ENCODE measurements at regions not wholly inside any gene's neighbourhood (a gene's known extent, or its start where the extent isn't known, plus 50 kb on each side); places are given as distances from the start of the nearest gene placed in this dataset.
"Not testable (repeated sequence)": the region's sequence is repeated elsewhere in the genome, so short reads cannot be mapped to it uniquely, and the experiment has no call there.

DNA sequence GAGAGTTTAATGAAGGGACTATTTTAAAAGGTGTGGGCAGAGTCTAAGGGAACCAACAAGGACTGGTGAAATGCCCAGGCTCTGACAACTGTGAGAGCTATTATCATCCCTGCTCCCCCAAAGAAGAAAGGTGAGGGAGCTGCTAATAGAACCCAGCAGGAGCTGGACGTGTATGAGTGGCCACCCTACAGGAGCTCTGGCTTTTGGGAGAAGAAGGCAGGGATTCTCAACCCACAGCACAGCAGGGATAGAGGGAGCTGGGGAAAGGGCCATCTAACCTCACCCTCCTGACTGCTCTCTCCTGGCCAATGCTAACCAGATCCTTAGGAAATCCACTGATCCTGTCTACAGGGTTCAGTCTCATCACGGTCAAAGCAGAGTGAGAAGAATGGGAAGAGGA, 57.1 kb downstream of the GRIN2B start:
- no peak overlapping the region for H3K4me3 ChIP-seq (ENCODE audit: low read length)
- TF ChIP-seq, protein P1, sequence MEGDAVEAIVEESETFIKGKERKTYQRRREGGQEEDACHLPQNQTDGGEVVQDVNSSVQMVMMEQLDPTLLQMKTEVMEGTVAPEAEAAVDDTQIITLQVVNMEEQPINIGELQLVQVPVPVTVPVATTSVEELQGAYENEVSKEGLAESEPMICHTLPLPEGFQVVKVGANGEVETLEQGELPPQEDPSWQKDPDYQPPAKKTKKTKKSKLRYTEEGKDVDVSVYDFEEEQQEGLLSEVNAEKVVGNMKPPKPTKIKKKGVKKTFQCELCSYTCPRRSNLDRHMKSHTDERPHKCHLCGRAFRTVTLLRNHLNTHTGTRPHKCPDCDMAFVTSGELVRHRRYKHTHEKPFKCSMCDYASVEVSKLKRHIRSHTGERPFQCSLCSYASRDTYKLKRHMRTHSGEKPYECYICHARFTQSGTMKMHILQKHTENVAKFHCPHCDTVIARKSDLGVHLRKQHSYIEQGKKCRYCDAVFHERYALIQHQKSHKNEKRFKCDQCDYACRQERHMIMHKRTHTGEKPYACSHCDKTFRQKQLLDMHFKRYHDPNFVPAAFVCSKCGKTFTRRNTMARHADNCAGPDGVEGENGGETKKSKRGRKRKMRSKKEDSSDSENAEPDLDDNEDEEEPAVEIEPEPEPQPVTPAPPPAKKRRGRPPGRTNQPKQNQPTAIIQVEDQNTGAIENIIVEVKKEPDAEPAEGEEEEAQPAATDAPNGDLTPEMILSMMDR (conservative IDR thresholded peaks at IDR 0.05; ENCODE audit: low read depth, low read length) = no peak
- no peak for DNase-seq (ENCODE audit: low read depth)

GRCh38 chr12:13918897-13919296, 62.5 kb downstream of the GRIN2B start:
- TF ChIP-seq, protein P1 (conservative IDR thresholded peaks at IDR 0.05; ENCODE audit: low read depth, low read length) = no peak
- H3K4me3 ChIP-seq (ENCODE audit: low read length) = no peak overlapping the region
- DNase-seq (ENCODE audit: low read depth) = no peak

GRCh38 chr12:13915096-13915495, 66.3 kb downstream of the GRIN2B start:
- H3K4me3 ChIP-seq (ENCODE audit: low read length) = no peak overlapping the region
- TF ChIP-seq, protein P1 (conservative IDR thresholded peaks at IDR 0.05; ENCODE audit: low read depth, low read length) = no peak
- DNase-seq (ENCODE audit: low read depth) = no peak

DNA sequence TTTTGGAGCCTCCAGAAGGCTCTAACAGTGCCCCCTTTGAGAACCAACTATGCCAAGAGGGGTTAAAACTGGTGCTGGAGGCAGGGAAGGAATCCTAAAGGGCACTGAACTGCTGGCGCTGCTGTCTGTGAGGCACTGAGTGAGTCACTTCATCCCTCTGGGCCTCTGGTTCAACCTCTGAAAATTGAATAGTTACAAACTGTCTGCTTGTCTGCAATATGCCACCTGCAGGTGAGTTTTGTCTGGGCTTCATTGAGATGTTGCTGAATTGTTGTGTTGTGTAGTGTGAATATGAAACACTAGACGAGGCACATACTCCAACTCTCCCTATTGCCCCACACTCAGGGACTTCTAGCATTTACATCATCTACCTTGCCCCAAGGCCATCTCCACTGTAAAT, 68.0 kb downstream of the GRIN2B start:
- no peak overlapping the region for H3K4me3 ChIP-seq (ENCODE audit: low read length)
- no peak for DNase-seq (ENCODE audit: low read depth)
- TF ChIP-seq, protein P1 (conservative IDR thresholded peaks at IDR 0.05; ENCODE audit: low read depth, low read length) = no peak

DNA sequence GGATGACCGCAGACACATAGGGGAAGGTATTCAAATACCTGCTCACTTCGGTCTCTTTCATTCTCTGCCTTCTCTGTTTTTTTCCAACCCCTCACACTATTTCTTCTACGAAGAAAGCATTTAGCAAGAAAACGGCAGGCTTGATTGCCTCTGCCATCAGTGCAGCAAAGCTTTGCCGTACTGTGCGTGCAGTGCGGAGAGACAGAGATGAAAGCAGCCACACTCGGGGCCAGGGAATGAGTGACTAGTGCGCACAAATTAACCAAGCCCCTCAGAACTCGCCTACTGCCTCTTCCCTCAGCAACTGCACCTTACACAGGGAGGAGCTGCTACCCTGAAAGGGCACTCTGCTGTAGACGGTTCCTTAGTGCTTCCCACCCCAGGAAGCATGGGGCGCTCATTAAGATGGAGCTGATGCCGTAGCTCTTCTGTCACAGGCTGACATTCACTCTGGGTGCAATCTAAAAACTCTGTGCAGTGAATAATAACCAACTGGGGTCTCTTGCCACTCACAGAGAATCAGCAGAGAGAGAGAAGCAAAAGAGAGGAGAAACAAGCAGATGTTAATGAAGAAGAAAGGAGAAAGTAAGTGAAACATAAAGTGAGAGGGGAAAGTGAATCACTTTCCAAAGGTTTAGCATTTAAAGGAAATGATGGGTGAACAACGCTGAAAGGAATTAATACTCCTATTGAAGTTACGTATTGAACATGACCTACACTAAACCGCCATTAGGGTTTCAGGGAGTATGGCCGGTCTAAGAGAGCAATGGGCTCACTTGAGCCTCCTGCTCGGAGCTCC, 69.4 kb downstream of the GRIN2B start:
- H3K4me3 ChIP-seq (ENCODE audit: low read length) = no peak overlapping the region
- DNase-seq (ENCODE audit: low read depth) = no peak
- TF ChIP-seq, protein P1 (conservative IDR thresholded peaks at IDR 0.05; ENCODE audit: low read depth, low read length) = no peak

GRCh38 chr12:13905794-13906193, 75.6 kb downstream of the GRIN2B start:
- no peak overlapping the region for H3K4me3 ChIP-seq (ENCODE audit: low read length)
- TF ChIP-seq, protein P1 (conservative IDR thresholded peaks at IDR 0.05; ENCODE audit: low read depth, low read length) = no peak
- no peak for DNase-seq (ENCODE audit: low read depth)

GRCh38 chr12:13900718-13901117, 80.7 kb downstream of the GRIN2B start:
- TF ChIP-seq, protein P1 (conservative IDR thresholded peaks at IDR 0.05; ENCODE audit: low read depth, low read length) = no peak
- no peak overlapping the region for H3K4me3 ChIP-seq (ENCODE audit: low read length)
- DNase-seq (ENCODE audit: low read depth) = no peak

- H3K4me3 ChIP-seq (ENCODE audit: low read length); DNase-seq (ENCODE audit: low read depth): not testable (repeated sequence)
Observed at GRCh38 chr12:13898387-13898786, 83.0 kb downstream of the GRIN2B start.
